ENCODE measurements at regions not wholly inside any gene's neighbourhood (a gene's known extent, or its start where the extent isn't known, plus 50 kb on each side); places are given as distances from the start of the nearest gene placed in this dataset.

DNA sequence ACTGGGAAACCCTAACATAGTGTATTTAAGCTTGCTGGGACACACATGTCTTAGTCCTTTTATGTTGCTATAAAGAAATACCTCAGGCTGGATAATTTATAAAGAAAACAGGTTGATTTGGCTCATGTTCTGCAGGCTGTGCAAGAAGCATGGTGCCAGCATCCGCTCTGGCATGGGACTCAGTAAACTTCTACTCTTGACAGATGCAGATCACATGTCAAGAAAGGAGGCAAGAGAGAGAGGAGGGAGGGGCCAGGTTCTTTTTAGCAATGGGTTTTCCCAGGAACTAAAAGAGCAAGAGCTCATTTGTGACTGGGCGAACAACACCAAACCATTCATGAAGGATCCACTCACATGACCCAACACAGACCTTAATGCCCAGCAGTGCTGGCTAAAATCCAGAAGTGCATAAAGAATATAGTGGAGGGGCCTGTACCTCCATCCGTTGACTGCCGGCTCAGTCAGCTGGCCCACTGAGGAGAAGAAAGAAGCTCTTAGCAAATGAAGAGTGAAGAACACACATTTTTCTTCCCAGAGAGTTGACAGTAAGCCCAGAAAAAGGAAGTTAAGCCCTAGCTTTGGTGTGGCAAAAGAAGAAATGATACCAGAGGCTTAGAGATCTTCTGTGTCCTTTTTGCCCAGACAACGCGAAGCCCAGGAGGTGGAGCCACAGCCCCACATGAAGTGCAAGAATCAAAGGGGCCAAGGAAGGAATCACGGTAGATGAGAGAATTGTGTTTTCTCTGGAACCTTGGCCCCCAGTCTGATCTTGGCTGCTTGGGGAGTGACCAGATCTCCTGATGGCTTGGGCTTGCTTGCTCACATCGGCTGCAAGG, 183.5 kb upstream of the FAM98A start:
- no peaks in the 10 kb centered on the region for H3K9me3 ChIP-seq
- no peak overlapping the region for H3K27ac ChIP-seq
- no peaks in the 10 kb centered on the region for H3K4me1 ChIP-seq
- no peaks in the 10 kb centered on the region for H3K36me3 ChIP-seq
- no peak overlapping the region for H3K4me3 ChIP-seq
- H3K27me3 ChIP-seq: no peaks in the 10 kb centered on the region
- no peak for TF ChIP-seq CTCF (IDR thresholded peaks at IDR 0.05)
- TF ChIP-seq POLR2AphosphoS5 (IDR thresholded peaks at IDR 0.05): no peak
- TF ChIP-seq POLR2A (IDR thresholded peaks at IDR 0.05): no peak
- TF ChIP-seq EP300 (IDR thresholded peaks at IDR 0.05): no peak
- WGBS, 2 donors (ENCODE audit: low coverage in 1 of 2): 72 to 74% methylated on average over 8 of the region's 8 CpGs
- ATAC-seq: no peak

DNA sequence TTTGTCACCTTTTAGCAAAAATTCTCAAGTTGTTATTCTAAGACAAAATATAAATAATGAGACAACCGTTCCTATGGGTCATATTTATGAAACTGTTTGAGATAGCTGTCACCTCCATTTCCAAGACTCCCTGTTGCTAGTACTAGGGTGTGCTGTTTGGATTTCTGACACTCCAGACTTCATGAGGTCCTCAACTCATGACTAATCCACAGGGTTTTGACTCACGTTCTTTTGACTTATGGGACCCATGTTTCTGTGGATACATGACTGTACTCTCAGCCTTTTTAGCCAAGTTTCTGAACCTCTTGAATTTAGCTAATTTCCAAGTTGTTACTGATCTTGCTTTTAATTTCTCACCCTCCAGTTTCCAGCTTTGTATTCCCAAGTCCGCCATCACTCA, 178.7 kb upstream of the FAM98A start:
- Histone ChIP-seq H3K36me3 (no peaks in the 10 kb centered on the region), H3K27me3 (no peaks in the 10 kb centered on the region), H3K4me3 (no peak overlapping the region), H3K9me3 (peaks cover 0 to 6% (median 0%) of the 10 kb centered on the region in 3 donors), H3K27ac (no peak overlapping the region), H3K4me1 (no peaks in the 10 kb centered on the region)
- TF ChIP-seq CTCF (IDR thresholded peaks at IDR 0.05) (no peak), POLR2A (IDR thresholded peaks at IDR 0.05) (no peak), EP300 (IDR thresholded peaks at IDR 0.05) (no peak), POLR2AphosphoS5 (IDR thresholded peaks at IDR 0.05) (no peak)
- no peak for ATAC-seq
- WGBS, 2 donors (ENCODE audit: low coverage in 1 of 2): 64 to 66% methylated on average over 3 of the region's 3 CpGs

DNA sequence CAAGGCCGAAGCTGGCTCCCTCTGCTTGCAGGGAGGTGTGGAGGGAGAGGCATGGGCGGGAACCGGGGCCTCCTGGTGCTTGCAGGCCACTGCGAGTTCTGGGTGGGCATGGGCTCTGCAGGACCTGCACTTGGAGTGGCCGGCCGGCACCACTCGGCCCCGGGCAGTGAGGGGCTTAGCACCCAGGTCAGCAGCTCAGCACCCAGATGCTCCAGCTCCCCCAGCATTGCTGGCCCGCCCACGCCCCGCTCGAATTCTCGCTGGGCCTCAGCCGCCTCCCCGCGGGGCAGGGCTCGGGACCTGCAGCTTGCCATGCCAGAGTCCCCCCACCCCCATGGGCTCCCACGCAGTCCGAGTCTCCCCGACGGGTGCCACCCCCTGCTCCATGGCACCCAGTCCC, 176.2 kb upstream of the FAM98A start:
- ATAC-seq: no peak
- no CpG with 5 or more reads among the region's 21 CpGs for WGBS, 2 donors (ENCODE audit: low coverage in 1 of 2)

GRCh38 chr2:33770023-33770422, 170.9 kb upstream of the FAM98A start:
- no peak for ATAC-seq
- no peaks in the 10 kb centered on the region for H3K4me1 ChIP-seq
- H3K36me3 ChIP-seq: no peaks in the 10 kb centered on the region
- H3K4me3 ChIP-seq: no peak overlapping the region
- WGBS, 2 donors (ENCODE audit: low coverage in 1 of 2): 72 to 87% methylated on average over 2 of the region's 2 CpGs
- H3K27me3 ChIP-seq: no peaks in the 10 kb centered on the region
- peaks cover 0 to 2% (median 0%) of the 10 kb centered on the region in 3 donors for H3K9me3 ChIP-seq
- no peak overlapping the region for H3K27ac ChIP-seq
- no peak for TF ChIP-seq POLR2AphosphoS5 (IDR thresholded peaks at IDR 0.05)
- no peak for TF ChIP-seq EP300 (IDR thresholded peaks at IDR 0.05)
- TF ChIP-seq POLR2A (IDR thresholded peaks at IDR 0.05): no peak
- TF ChIP-seq CTCF (IDR thresholded peaks at IDR 0.05): no peak

More for the DNA sequence above, 176.2 kb upstream of the FAM98A start:
- Histone ChIP-seq H3K4me3 (no peak overlapping the region), H3K4me1 (no peaks in the 10 kb centered on the region), H3K36me3 (no peaks in the 10 kb centered on the region), H3K27me3 (no peaks in the 10 kb centered on the region), H3K9me3 (peaks cover 0 to 6% (median 0%) of the 10 kb centered on the region in 3 donors), H3K27ac (no peak overlapping the region)
- TF ChIP-seq POLR2AphosphoS5 (IDR thresholded peaks at IDR 0.05) (no peak), EP300 (IDR thresholded peaks at IDR 0.05) (no peak), CTCF (IDR thresholded peaks at IDR 0.05) (no peak), POLR2A (IDR thresholded peaks at IDR 0.05) (no peak)

DNA sequence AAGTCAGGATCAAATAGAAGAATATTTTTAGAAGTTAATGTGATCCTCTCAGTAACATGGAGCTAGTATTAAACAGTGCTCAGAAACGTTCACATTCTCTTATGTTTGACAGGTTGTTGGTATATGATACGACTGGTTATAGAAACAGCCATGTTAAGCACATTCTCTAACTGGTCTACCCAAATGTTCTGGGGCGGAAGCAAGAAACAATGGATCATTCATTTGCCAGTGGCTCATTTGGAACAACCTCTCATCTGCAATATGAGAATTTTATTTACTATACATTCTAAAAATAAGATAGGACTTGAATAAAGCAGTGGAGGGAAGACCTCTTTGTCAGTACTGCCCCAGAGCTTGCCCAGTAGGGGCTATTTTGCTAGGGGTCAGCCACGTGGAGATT, 167.1 kb upstream of the FAM98A start:
- Histone ChIP-seq H3K27me3 (no peaks in the 10 kb centered on the region), H3K36me3 (no peaks in the 10 kb centered on the region), H3K4me1 (no peaks in the 10 kb centered on the region), H3K27ac (no peak overlapping the region), H3K9me3 (no peaks in the 10 kb centered on the region), H3K4me3 (no peak overlapping the region)
- ATAC-seq: no peak
- TF ChIP-seq CTCF (IDR thresholded peaks at IDR 0.05) (no peak), POLR2A (IDR thresholded peaks at IDR 0.05) (no peak), EP300 (IDR thresholded peaks at IDR 0.05) (no peak), POLR2AphosphoS5 (IDR thresholded peaks at IDR 0.05) (no peak)
- WGBS, 2 donors (ENCODE audit: low coverage in 1 of 2): 26 to 37% methylated on average over 3 to 4 of the region's 4 CpGs
